H1 (cell line): ENCODE measurements at regions not wholly inside any gene's neighbourhood (a gene's known extent, or its start where the extent isn't known, plus 50 kb on each side); places are given as distances from the start of the nearest gene placed in this dataset.

Experiments used
- CEBPB ChIP-seq: IDR thresholded peaks from 2 replicates; pipeline ENCODE4 v1.6.1; 2012; ENCODE audit warnings: low read depth, low read length
- CHD1 ChIP-seq: IDR thresholded peaks from 2 replicates; pipeline ENCODE4 v1.6.1; 2012; ENCODE audit warnings: low read depth, low read length, improper control_type of control experiment
- MAX ChIP-seq: IDR thresholded peaks from 2 replicates; pipeline ENCODE4 v1.6.1; 2012; ENCODE audit warnings: inconsistent platforms
- RAD21 ChIP-seq, 2 experiments: IDR thresholded peaks in 1 of 2; conservative IDR thresholded peaks in 1 of 2; 2 replicates each; pipeline ENCODE4 v1.6.1; 2011; ENCODE audit warnings: low read depth in 2 of 2, low read length in 2 of 2, improper control_type of control experiment in 1 of 2, inconsistent platforms in 1 of 2, mild to moderate bottlenecking in 1 of 2, moderate library complexity in 1 of 2
- SP2 ChIP-seq: IDR thresholded peaks from 2 replicates; pipeline ENCODE4 v1.6.1; 2012; ENCODE audit warnings: mild to moderate bottlenecking, low read length, inconsistent platforms
- TAF7 ChIP-seq: optimal IDR thresholded peaks from 2 replicates; pipeline ENCODE3; 2011; ENCODE audit warnings: low read depth, mild to moderate bottlenecking, inconsistent platforms, low read length, moderate library complexity, borderline replicate concordance
- ZNF274 ChIP-seq: IDR thresholded peaks from 2 replicates; pipeline ENCODE4 v1.7.0; 2012; ENCODE audit warnings: low read length, borderline replicate concordance; ENCODE audit errors: extremely low read depth

- TF ChIP-seq MAX (no peak), SP2 (no peak), TAF7 (no peak), CHD1 (no peak), CEBPB (no peak), ZNF274 (no peak), RAD21 (IDR thresholded peaks at IDR 0.05 in 1 of 2, conservative IDR thresholded peaks at IDR 0.05 in 1 of 2; ENCODE audit: low read depth in 2 of 2, low read length in 2 of 2) (no peak)
Measured at GRCh38 chr5:42163083-42163482, 238.0 kb downstream of the FBXO4 start.
